Activated CD8-positive, alpha-beta memory T cell treated with anti-CD3 and anti-CD28 coated beads, Interleukin-2, amount 50 U/mL, for 48 hours (primary cell): ENCODE measurements at regions not wholly inside any gene's neighbourhood (a gene's known extent, or its start where the extent isn't known, plus 50 kb on each side); places are given as distances from the start of the nearest gene placed in this dataset.

ENCODE experiments used
- DNase-seq: peaks from one replicate; pipeline ENCODE4 v3.0.0-alpha.2; 2020

DNA sequence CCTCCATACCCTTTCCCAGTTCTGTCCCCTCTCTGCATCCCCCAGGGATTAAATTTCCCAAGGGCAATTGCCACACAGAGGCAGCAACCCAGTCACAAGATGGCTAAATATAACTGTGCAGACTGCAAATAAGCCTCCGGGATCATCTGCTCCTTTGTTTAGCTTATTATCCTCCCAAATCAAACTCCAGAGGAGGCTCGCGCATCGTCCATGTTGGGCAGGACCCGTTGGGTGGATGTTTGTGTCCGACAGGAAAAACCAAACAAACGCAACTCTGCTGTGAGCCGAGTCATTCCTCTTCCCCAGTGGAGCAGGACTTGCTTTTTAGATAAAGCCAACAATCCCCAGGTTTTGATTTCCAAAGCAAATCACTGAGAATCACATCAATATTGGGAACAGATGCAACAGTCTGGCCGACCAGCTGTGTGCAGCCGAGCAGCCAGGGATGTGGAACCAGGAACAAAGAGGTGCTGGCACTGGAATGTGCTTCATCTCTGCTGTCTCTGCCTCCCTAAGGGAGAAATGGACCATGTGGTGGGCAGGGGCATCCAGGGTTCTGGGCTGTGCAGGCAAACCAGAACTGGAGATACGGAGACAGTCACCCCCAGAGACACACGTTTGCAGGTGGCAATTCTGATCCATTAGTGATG, 89.8 kb downstream of the PTTG1 start:
- no peak for DNase-seq
